Activated naive CD4-positive, alpha-beta T cell treated with anti-CD3 and anti-CD28 coated beads, Interleukin-2, amount 50 U/mL, for 72 hours (primary cell): ENCODE measurements at regions not wholly inside any gene's neighbourhood (a gene's known extent, or its start where the extent isn't known, plus 50 kb on each side); places are given as distances from the start of the nearest gene placed in this dataset.

ENCODE experiments used
- ATAC-seq, 2 donors: fragments of 150-1000 bp; cut with Tn5 transposase; 2 replicates each; pipeline ENCODE4 v1.10.0; 2021; ENCODE audit warnings: mild to moderate bottlenecking in 2 of 2, moderate library complexity in 2 of 2
- DNase-seq, 2 donors: peaks; one replicate each; pipeline ENCODE4 v3.0.0; 2021 to 2022; ENCODE audit warnings: low spot score in 2 of 2
- H3K27ac Mint-ChIP-seq, 2 donors: one replicate each; pipeline ENCODE4 v1.8.0; 2022; ENCODE audit warnings: mild to moderate bottlenecking in 2 of 2, mixed read lengths in 2 of 2
- H3K36me3 Mint-ChIP-seq, 2 donors: one replicate each; pipeline ENCODE4 v1.8.0; 2022; ENCODE audit warnings: mixed read lengths in 2 of 2
- H3K9me3 Mint-ChIP-seq, 2 donors: one replicate each; pipeline ENCODE4 v1.8.0; 2022; ENCODE audit warnings: mixed read lengths in 2 of 2

- Mint-ChIP-seq H3K27ac (no peak overlapping the region), H3K36me3 (peaks cover 0 to 5% of the 10 kb centered on the region in 2 donors), H3K9me3 (peaks cover 0 to 7% of the 10 kb centered on the region in 2 donors)
- no peak for ATAC-seq
- no peak for DNase-seq
Measured at GRCh38 chr21:26691416-26691815, 118.3 kb upstream of the CYYR1 start.

DNA sequence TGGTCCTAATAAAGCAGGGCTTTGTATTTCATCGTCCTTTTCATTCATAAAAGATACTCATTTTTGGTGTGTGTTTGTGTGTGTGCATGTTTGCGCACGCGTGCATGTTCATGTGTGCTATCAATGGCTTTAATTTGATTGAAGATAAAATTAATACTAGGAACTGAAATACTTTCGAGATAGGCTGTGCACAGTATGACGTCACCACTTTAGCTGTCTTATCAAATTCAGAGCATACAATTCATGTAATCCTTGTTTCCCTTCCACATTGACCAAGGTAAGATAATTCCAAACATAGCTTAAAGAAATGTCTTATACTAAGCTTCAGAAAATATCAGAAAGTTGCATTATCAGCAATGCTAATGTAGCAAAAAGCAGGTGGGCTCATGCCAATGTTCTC lies 113.6 kb upstream of the CYYR1 start:
- DNase-seq: no peak
- Mint-ChIP-seq H3K27ac (no peak overlapping the region), H3K36me3 (peaks cover 0 to 5% of the 10 kb centered on the region in 2 donors), H3K9me3 (peaks cover 0 to 11% of the 10 kb centered on the region in 2 donors)
- no peak for ATAC-seq

GRCh38 chr21:26686278-26686677 lies 113.2 kb upstream of the CYYR1 start:
- H3K9me3 Mint-ChIP-seq: peaks cover 0 to 11% of the 10 kb centered on the region in 2 donors
- H3K36me3 Mint-ChIP-seq: peaks cover 0 to 5% of the 10 kb centered on the region in 2 donors
- H3K27ac Mint-ChIP-seq: no peak overlapping the region
- DNase-seq: peak in 1 of 2 donors; percentile 12
- ATAC-seq: peak; percentile 48 to 60

DNA sequence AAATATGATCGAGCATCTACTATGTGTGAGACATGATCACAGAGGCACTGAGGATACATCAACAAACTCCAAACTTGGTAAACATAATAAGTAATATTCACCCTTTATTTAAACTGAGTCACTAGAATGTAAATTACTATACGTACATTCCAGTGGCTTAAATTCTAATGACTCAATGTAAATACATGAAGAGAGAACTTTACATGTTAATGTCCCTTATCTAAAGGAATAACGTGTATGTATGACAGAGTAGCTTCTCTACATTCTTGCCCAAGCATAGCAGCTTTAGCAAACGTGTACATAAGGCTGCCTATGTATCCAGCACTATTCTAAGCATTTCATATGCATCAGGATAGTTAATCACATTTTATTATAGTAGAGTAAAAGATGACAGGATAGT lies 111.8 kb upstream of the CYYR1 start:
- ATAC-seq (no peak), DNase-seq (no peak)
- Mint-ChIP-seq H3K36me3 (no peaks in the 10 kb centered on the region), H3K9me3 (peaks cover 0 to 5% of the 10 kb centered on the region in 2 donors), H3K27ac (no peak overlapping the region)

DNA sequence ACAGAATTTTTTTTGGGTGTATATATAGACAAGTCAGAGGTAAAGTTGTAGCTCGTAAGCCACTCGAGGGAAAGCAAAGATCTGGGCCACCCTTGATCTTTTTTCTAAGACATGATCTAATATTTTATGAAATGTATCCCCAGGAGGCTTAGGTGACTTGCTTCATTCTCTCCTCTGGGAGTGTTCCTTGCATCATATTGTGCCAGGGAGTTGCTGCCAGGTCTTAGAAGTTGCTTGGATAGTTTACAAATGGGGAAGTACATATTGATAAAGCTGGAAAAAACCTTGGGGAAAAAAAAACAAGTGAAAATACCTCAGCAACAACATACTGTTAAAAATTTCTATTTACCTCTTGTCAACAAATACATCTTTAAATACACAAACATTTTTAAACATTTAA lies 110.9 kb upstream of the CYYR1 start:
- ATAC-seq (no peak), DNase-seq (no peak)
- H3K36me3 Mint-ChIP-seq: no peaks in the 10 kb centered on the region
- H3K9me3 Mint-ChIP-seq: peaks cover 0 to 5% of the 10 kb centered on the region in 2 donors
- H3K27ac Mint-ChIP-seq: no peak overlapping the region

DNA sequence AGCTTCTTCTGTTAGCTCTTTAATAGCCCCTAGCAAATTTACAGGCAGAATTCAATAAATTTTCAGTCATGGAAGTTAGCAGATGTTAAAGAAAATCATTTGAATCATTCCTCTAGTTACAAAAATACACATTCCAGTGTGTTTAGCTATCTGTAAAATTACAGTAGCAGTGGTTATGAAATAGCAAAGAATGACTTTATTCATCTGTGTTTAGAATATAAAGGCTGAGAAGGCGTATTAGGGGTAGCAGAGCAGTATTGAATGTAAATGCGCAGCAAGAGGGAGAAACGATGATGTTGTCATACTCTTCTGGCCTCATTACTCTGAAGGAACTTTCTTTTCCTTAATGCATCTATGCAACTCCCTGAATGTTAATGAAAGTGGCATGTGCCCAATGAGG lies 106.2 kb upstream of the CYYR1 start:
- Mint-ChIP-seq H3K27ac (no peak overlapping the region), H3K36me3 (no peaks in the 10 kb centered on the region), H3K9me3 (no peaks in the 10 kb centered on the region)
- DNase-seq (no peak), ATAC-seq (no peak)

- no peak for DNase-seq
- no peak overlapping the region for H3K27ac Mint-ChIP-seq
- no peaks in the 10 kb centered on the region for H3K9me3 Mint-ChIP-seq
- no peak for ATAC-seq
- peaks cover 0 to 6% of the 10 kb centered on the region in 2 donors for H3K36me3 Mint-ChIP-seq
Measured at GRCh38 chr21:26674323-26674722, 101.2 kb upstream of the CYYR1 start.

- no peak overlapping the region for H3K27ac Mint-ChIP-seq
- peaks cover 14 to 16% of the 10 kb centered on the region in 2 donors for H3K9me3 Mint-ChIP-seq
- ATAC-seq: no peak
- DNase-seq: no peak
- peaks cover 0 to 16% of the 10 kb centered on the region in 2 donors for H3K36me3 Mint-ChIP-seq
Measured at GRCh38 chr21:26669215-26669764, 96.2 kb upstream of the CYYR1 start.

DNA sequence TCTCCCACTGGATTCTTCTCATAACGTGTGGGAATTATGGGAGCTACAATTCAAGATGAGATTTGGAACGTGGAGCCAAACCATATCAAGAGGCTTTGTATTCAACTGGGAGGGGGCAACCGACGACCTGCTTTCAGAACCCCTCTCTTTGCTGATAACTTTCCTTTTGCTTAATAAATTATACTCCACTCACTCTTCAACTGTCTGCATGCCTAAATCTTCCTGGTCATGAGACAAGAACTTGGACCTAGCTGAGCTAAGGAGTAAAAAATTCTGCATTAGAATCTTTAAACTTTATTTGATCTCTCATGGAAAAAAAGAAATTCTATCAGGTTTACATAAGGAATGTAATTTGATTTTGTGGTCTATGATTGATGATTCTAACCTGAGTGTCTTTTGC lies 86.7 kb upstream of the CYYR1 start:
- peaks cover 0 to 5% of the 10 kb centered on the region in 2 donors for H3K36me3 Mint-ChIP-seq
- H3K27ac Mint-ChIP-seq: no peak overlapping the region
- DNase-seq: no peak
- no peak for ATAC-seq
- H3K9me3 Mint-ChIP-seq: peaks cover 0 to 4% of the 10 kb centered on the region in 2 donors

DNA sequence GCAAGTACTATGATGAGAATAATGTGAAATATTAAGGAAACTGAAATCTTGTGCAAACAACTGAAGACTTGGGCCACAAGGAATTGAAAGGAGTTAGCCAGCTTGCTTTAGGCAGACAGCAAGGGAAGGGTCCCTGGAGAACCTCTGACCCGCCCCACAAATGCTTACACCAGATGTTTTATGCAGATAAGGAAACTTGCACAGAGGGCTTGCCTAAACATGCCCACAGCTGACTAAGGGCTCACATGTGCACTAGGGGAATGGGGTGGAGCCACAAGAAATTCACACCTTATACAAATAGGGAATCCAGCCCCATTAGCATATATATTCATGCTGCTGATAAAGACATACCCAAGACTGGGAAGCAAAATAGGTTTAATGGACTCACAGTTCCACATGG lies 86.1 kb upstream of the CYYR1 start:
- no peak for ATAC-seq

DNA sequence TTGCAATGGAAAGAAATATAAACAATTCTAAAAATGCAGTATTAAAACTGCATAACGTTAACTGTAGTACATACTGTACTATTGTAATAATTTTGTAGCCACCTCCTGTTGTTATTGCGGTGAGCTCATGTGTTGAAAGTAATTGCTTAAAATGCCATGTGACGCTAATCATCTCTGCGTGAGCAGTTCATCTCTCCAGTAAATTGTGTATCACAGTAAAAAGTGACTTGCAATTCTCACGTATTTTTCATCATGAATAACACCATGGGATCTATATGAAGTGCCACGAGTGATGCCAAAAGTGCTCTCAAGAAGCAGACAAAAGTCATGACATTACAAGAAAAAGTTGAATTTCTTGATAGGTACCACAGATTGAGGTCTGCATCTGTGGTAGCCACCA lies 82.4 kb upstream of the CYYR1 start:
- DNase-seq (no peak), ATAC-seq (no peak)
- H3K9me3 Mint-ChIP-seq: peaks cover 0 to 3% of the 10 kb centered on the region in 2 donors
- H3K27ac Mint-ChIP-seq: no peak overlapping the region
- peaks cover 0 to 4% of the 10 kb centered on the region in 2 donors for H3K36me3 Mint-ChIP-seq

More for the DNA sequence above, 86.1 kb upstream of the CYYR1 start:
- Mint-ChIP-seq H3K27ac (no peak overlapping the region), H3K9me3 (peaks cover 0 to 4% of the 10 kb centered on the region in 2 donors), H3K36me3 (peaks cover 0 to 5% of the 10 kb centered on the region in 2 donors)
- DNase-seq: no peak

GRCh38 chr21:26653430-26653829 lies 80.3 kb upstream of the CYYR1 start:
- Mint-ChIP-seq H3K36me3 (no peaks in the 10 kb centered on the region), H3K9me3 (no peaks in the 10 kb centered on the region), H3K27ac (no peak overlapping the region)
- DNase-seq: no peak
- no peak for ATAC-seq

GRCh38 chr21:26652854-26653253 lies 79.8 kb upstream of the CYYR1 start:
- no peak overlapping the region for H3K27ac Mint-ChIP-seq
- H3K36me3 Mint-ChIP-seq: no peaks in the 10 kb centered on the region
- ATAC-seq (no peak), DNase-seq (no peak)
- no peaks in the 10 kb centered on the region for H3K9me3 Mint-ChIP-seq

- Mint-ChIP-seq H3K36me3 (no peaks in the 10 kb centered on the region), H3K9me3 (no peaks in the 10 kb centered on the region), H3K27ac (no peak overlapping the region)
- no peak for DNase-seq
- no peak for ATAC-seq
Measured at GRCh38 chr21:26641062-26641461, 68.0 kb upstream of the CYYR1 start.

DNA sequence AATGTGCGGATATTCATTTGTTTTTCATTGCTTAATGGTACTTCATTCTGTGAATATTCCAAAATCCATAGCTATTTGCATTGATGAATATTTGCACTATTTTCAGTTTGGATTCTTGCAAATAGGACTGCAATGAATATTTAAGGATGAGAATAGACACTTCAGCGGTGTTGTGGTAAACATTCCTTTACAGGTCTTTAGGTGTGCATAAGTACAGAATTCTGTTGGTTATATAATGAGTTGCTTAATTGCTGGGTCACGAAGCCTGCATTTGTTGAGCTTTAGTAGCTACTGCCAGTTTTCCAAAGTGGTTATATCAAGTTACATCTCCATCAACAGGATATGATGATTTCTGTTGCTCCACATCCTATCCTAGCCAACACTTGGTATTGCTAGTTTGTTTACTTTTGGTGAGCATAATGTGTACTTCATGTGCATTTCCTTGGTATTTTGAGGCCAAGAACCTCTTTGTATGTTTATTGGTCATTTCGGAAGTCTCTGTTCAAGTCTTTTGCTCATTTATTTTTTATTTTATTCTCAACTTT lies 64.2 kb upstream of the CYYR1 start:
- DNase-seq (no peak), ATAC-seq (no peak)
- Mint-ChIP-seq H3K27ac (no peak overlapping the region), H3K36me3 (peaks cover 0 to 5% of the 10 kb centered on the region in 2 donors), H3K9me3 (peaks cover 4 to 6% of the 10 kb centered on the region in 2 donors)

DNA sequence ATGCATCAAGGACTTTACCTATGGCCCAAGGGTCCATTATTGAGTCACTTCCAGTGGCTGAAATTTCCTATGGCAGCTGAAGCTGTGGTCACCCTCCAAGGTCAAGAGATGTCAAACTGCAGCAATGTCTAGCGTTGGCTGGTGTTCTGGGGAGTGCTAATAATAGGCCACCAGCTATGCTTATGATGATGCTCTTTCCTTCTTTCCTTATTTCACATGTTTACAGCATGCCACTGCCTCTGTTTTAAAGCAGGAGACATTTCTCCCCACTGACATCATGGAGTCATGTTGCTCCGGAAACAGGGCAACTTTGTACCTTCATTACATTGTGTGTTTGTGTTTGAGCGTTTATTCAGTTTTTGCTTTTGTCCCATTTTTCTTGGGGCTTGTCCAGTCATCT lies 62.6 kb upstream of the CYYR1 start:
- ATAC-seq (no peak), DNase-seq (no peak)
- Mint-ChIP-seq H3K9me3 (peaks cover 9 to 11% of the 10 kb centered on the region in 2 donors), H3K27ac (no peak overlapping the region), H3K36me3 (peaks cover 0 to 5% of the 10 kb centered on the region in 2 donors)

- H3K9me3 Mint-ChIP-seq: peaks cover 9 to 11% of the 10 kb centered on the region in 2 donors
- DNase-seq: no peak
- ATAC-seq: no peak
- peaks cover 0 to 5% of the 10 kb centered on the region in 2 donors for H3K36me3 Mint-ChIP-seq
- H3K27ac Mint-ChIP-seq: no peak overlapping the region
Measured at GRCh38 chr21:26632691-26633090, 59.6 kb upstream of the CYYR1 start.

- ATAC-seq: no peak
Measured at GRCh38 chr21:26626187-26626586, 53.1 kb upstream of the CYYR1 start.

More at GRCh38 chr21:26626187-26626586, 53.1 kb upstream of the CYYR1 start:
- H3K36me3 Mint-ChIP-seq: no peaks in the 10 kb centered on the region
- no peaks in the 10 kb centered on the region for H3K9me3 Mint-ChIP-seq
- no peak overlapping the region for H3K27ac Mint-ChIP-seq
- no peak for DNase-seq
